GM21381 (cell line): ENCODE measurements at regions not wholly inside any gene's neighbourhood (a gene's known extent, or its start where the extent isn't known, plus 50 kb on each side); places are given as distances from the start of the nearest gene placed in this dataset.
"Not testable (repeated sequence)": the region's sequence is repeated elsewhere in the genome, so short reads cannot be mapped to it uniquely, and the experiment has no call there.

Experiments used
- ATAC-seq: cut with Tn5 transposase; IDR thresholded peaks from one replicate; pipeline ENCODE4 v1.9.1; 2021; ENCODE audit warnings: mild to moderate bottlenecking, moderate library complexity; ENCODE audit not compliant: unreplicated experiment

- no peak for ATAC-seq
Observed at GRCh38 chr20:56765172-56766073, 136.3 kb downstream of the TFAP2C start.

- no peak for ATAC-seq
Observed at GRCh38 chr20:56766528-56766927, 137.4 kb downstream of the TFAP2C start.

DNA sequence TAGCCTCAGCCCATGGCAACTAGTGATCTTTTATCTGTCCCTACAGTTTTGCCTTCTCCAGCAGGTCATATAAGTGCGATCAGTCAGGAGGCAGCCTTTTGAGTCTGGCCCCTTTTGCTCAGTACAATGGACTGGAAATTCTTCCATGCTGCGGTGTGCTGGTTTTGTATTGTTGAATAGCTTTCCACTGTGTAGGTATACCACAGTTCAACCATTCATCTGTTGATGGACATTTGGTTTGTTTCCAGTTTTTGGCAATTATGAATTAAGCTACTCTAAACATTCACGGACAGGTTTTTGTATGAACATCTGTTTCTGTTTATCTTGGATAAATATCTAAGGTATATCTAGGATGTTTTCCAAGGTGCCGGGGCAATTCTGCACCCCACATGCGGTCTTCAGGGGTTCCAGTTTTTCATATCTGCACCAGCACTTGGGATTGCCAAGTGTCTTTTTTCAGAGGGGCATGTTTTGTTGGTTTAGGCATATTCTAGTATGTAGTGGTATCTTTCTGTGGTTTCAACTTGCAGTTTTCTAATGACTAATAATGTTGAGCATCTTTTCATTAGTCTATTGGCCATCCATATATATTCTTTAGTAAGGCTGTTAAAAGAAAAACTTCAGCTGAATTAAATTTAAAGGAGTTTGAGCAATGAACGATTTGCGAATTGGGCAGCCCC lies 141.0 kb downstream of the TFAP2C start:
- no peak for ATAC-seq

- no peak for ATAC-seq
Observed at GRCh38 chr20:56773749-56774148, 144.6 kb downstream of the TFAP2C start.

DNA sequence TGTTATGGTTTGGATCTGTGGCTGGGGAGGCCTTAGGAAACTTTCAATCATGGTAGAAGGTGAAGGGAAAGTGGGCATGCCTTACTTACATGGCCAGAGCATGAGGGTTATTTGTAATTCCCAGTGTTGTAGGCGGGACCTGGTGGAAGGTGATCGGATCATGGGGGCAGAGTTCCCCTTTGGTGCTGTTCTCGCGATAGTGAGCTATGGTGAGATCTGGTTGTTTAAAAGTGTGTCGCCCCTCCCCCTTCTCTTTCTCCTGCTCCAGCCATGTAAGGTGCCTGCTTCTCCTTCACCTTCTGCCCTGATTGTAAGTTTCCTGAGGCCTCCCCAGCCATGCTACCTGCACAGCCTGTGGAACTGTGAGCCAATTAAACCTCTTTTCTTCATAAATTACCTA lies 145.8 kb downstream of the TFAP2C start:
- no peak for ATAC-seq

- no peak for ATAC-seq
Observed at GRCh38 chr20:56776345-56776744, 147.2 kb downstream of the TFAP2C start.

GRCh38 chr20:56778765-56779195 lies 149.7 kb downstream of the TFAP2C start:
- no peak for ATAC-seq

- ATAC-seq = no peak
Observed at GRCh38 chr20:56779452-56780143, 150.5 kb downstream of the TFAP2C start.

DNA sequence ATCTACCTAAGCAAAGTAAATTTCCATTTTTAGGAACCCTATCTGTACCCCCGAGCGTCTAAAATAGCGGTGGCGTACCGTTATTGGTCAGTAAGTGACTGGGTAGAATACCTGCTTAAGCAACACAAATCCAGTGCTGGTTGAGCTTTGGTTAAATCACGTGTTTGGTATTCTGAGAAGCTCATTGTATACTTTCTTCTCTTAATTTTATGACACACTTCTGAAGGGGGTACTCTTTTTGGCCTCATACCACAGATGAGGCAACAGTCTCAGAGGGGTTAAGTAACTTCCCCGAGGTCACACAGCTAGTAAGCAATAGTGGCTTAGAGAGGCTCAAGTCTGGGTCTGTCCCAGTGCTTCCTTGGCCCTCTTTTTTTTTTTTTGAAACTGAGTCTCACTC lies 151.2 kb downstream of the TFAP2C start:
- no peak for ATAC-seq

- no peak for ATAC-seq
Observed at GRCh38 chr20:56781108-56781739, 152.1 kb downstream of the TFAP2C start.

DNA sequence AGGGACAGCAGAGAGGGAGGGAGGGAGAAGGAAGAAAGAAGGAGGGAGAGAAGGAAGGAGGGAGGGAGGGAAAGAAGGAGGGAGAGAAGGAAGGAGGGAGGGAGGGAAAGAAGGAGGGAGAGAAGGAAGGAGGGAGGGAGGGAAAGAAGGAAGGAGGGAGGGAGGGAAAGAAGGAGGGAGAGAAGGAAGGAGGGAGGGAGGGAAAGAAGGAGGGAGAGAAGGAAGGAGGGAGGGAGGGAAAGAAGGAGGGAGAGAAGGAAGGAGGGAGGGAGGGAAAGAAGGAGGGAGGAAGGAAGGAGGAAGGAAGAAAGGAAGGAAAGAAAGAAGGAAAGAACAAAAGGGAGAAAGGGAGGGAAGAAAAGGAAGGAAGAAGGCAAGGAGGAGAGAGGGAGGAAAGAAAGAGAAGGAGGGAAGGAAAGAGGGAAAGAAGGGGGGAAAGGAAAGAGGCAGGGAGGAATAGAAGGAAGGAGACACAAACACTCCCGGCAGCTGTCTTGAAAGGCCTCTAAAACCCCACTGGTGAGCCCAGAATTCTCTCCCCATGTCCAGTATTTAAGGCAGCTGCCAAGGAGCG lies 153.0 kb downstream of the TFAP2C start:
- ATAC-seq = not testable (repeated sequence)

GRCh38 chr20:56782814-56783213 lies 153.7 kb downstream of the TFAP2C start:
- not testable (repeated sequence) for ATAC-seq

GRCh38 chr20:56783826-56784225 lies 154.7 kb downstream of the TFAP2C start:
- no peak for ATAC-seq

GRCh38 chr20:56786503-56786902 lies 157.4 kb downstream of the TFAP2C start:
- no peak for ATAC-seq

- ATAC-seq = no peak
Observed at GRCh38 chr20:56788041-56788670, 159.1 kb downstream of the TFAP2C start.

DNA sequence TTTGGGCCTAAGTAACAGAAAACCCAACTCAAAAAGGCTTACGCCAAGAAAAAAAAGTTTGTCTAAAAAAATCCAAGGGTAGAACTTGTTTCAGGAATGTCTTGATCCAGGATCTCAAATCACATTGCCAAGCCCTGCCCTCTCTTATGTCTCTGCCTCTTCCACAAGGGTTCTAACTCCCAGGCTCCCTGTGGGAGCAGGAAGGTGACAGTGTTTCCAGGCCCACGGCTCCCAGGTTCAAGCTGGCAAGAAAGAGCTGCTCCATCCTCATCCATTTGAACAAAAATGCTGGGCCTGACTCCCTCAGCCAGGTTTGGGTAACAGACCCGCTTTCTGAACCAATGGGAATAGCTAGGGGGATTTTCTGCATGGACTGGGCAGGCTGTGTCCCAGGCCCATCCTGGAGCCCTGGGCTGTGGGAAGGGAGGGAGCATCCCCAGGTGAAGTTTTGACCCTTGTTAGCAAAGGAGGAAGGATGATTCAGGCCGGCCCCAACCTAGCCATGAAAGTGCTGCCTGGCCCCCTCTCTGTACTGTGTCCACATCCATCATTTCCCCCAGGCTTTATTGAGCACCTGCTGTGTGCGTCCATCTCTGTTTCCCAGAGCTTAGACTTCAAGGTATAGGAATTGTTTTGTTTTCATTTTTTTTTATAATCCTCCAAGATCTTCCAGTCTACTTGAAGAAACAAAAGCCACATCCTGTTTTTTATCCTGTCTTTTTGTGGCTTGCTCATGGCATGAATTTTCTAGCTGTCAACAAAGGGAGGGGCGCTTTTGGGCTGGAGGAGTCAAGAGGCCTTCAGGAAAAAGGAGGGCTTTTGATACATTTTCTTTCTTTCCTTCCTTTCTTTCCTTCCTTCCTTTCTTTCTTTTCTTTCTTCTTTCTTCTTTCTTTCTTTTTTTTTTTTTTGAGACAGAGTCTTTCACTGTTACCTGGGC lies 159.8 kb downstream of the TFAP2C start:
- ATAC-seq = no peak

GRCh38 chr20:56793916-56794315 lies 164.8 kb downstream of the TFAP2C start:
- ATAC-seq = no peak

DNA sequence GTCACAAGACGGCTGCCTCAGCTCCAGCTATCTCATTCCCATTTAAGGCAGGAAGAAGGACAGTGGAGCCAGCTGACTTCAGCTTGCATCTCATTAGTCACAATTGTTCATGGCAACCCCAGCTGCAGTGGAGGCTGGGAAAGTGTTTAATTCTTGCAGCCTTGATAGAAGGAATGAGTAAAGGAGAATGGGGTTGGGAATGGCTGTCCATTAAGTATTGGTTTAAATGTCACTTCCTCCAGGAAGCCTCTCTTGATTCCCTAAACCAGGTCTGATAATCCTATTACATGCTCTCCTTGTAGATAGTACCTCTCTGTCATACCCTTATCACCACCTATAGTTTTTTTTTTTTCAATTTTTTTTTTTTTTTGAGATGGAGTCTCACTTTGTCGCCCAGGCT lies 166.4 kb downstream of the TFAP2C start:
- ATAC-seq = no peak

DNA sequence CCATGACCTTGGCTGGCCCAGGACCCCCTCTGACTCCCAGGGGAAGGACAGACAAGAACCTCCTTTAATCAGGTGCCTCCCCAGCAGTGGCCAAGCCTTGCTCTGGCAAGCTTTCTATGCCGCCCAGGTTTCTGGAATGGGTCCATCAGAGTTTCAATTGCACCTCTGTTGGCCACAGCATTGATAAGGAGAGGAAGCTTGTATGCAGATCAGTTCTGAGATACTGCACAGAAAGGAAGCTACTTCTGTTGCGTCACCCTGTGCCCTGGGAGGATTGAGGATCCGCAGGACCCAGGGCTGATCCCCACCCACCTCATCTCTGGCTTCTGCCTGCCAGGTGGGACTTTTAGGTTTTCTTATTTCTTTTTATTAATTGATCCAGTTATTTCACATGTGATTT lies 167.2 kb downstream of the TFAP2C start:
- no peak for ATAC-seq
